Epithelial cell of proximal tubule (primary cell): ENCODE measurements at regions not wholly inside any gene's neighbourhood (a gene's known extent, or its start where the extent isn't known, plus 50 kb on each side); places are given as distances from the start of the nearest gene placed in this dataset.

Experiments used
- DNase-seq: peaks from one replicate; pipeline ENCODE4 v3.0.0-alpha.2; 2011; ENCODE audit warnings: low read depth
- H3K4me3 ChIP-seq: 2 replicates; pipeline ENCODE4 v1.5.1; 2011; ENCODE audit warnings: low read depth, mild to moderate bottlenecking, low read length
- TF ChIP-seq, protein P1 (sequence below): conservative IDR thresholded peaks from 2 replicates; pipeline ENCODE4 v1.5.1; 2012; ENCODE audit warnings: low read depth, mild to moderate bottlenecking, low read length

GRCh38 chr2:234410526-234410925 is 86.4 kb downstream of the ARL4C start:
- TF ChIP-seq, protein P1, sequence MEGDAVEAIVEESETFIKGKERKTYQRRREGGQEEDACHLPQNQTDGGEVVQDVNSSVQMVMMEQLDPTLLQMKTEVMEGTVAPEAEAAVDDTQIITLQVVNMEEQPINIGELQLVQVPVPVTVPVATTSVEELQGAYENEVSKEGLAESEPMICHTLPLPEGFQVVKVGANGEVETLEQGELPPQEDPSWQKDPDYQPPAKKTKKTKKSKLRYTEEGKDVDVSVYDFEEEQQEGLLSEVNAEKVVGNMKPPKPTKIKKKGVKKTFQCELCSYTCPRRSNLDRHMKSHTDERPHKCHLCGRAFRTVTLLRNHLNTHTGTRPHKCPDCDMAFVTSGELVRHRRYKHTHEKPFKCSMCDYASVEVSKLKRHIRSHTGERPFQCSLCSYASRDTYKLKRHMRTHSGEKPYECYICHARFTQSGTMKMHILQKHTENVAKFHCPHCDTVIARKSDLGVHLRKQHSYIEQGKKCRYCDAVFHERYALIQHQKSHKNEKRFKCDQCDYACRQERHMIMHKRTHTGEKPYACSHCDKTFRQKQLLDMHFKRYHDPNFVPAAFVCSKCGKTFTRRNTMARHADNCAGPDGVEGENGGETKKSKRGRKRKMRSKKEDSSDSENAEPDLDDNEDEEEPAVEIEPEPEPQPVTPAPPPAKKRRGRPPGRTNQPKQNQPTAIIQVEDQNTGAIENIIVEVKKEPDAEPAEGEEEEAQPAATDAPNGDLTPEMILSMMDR, result no peak
- no peak overlapping the region for H3K4me3 ChIP-seq
- no peak for DNase-seq

DNA sequence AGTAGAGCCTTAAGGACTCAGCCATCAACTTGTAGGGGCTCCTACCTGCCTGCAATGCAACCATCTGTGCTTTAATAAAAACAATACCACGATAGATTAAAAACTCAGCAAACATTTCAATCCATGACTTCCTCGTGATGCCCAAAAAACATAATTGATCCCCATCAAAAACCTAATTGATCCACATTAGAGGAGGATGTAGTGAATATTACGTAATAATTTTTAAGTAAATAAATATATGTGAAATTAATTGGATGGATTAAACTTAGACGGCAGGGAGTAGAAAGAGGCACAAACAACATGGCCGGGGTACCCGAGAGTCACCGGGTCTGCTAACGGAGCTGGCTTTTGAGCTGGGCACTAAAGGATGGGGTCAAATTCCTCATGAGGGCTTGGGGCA is 87.3 kb downstream of the ARL4C start:
- H3K4me3 ChIP-seq, result no peak overlapping the region
- TF ChIP-seq, protein P1, result no peak
- DNase-seq, result no peak

GRCh38 chr2:234406085-234406484 is 90.8 kb downstream of the ARL4C start:
- no peak for DNase-seq

GRCh38 chr2:234405462-234405861 is 91.4 kb downstream of the ARL4C start:
- H3K4me3 ChIP-seq, result no peak overlapping the region
- TF ChIP-seq, protein P1, result no peak
- no peak for DNase-seq

More at GRCh38 chr2:234406085-234406484, 90.8 kb downstream of the ARL4C start:
- TF ChIP-seq, protein P1, result peak; percentile 26
- no peak overlapping the region for H3K4me3 ChIP-seq

DNA sequence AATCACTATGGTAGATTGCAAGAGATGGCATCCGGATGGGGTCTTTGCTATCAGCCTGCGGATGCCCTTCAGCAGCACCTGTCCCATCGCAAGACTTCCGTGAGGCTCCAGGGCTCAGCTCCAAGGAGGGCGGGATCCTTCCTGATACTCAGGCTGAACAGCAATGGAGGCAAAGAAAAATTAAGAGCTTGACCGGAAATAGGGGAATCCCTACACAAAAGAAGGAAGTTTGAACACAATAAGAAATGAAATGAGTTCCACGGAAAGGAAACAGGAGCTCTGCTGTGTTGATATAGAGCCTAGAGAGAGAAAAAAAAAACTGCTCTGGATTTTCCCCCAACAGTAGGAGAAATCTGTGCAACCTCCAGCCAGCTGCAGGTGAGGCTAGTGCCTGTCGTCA is 91.9 kb downstream of the ARL4C start:
- TF ChIP-seq, protein P1, result no peak
- H3K4me3 ChIP-seq, result no peak overlapping the region
- DNase-seq, result no peak

- DNase-seq, result no peak
- H3K4me3 ChIP-seq, result no peak overlapping the region
- TF ChIP-seq, protein P1, result no peak
These were observed 93.1 kb downstream of the ARL4C start for GRCh38 chr2:234403751-234404150.

GRCh38 chr2:234403074-234403473 is 93.8 kb downstream of the ARL4C start:
- no peak overlapping the region for H3K4me3 ChIP-seq
- TF ChIP-seq, protein P1, result no peak
- no peak for DNase-seq
